HPDE6-E6E7 (cell line): ENCODE measurements at regions not wholly inside any gene's neighbourhood (a gene's known extent, or its start where the extent isn't known, plus 50 kb on each side); places are given as distances from the start of the nearest gene placed in this dataset.
"Not testable (repeated sequence)": the region's sequence is repeated elsewhere in the genome, so short reads cannot be mapped to it uniquely, and the experiment has no call there.

ENCODE experiments used
- DNase-seq: peaks from one replicate; pipeline ENCODE4 v3.0.0; 2011; ENCODE audit warnings: missing footprints; ENCODE audit errors: extremely low spot score

DNA sequence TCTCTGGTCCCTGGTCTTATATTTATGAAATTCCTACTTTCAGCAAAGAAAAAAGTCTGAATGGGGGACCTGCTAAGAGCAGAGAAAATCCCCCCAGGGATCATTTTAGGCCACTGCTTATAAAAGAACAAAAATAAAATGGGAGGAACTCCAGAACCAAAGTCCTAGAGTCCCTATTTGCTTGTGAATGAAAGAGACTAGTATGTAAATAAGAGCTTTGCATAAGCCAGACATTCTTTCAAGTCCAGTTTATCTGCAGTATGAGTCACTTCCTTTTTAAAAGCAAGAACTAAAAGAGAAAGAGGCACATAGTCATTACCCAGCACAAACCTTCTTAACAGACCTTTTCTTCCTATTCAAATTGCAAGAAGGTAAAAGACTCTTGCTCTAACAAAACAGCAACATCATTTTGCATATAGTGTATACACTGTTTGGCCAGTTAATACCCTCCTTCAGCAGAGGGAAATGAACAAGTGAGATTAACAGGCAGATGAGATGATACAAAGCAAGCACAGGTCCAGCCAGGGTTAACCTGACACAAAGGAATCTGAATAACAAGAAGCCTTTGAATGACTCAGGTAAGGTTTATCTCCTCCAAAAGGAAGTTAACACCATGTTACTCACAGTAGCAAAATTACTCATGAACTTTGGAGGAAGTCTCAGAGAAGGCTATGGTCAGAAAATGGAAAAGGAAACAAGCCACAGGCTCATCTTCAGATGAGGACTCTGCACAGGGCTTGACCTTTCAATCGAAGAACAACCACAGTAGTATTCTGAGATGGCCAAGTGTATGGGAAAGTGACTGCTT is 87.3 kb downstream of the PHLDA1 start:
- DNase-seq, result peak; percentile 64

- DNase-seq, result no peak
These were observed 87.9 kb downstream of the PHLDA1 start for GRCh38 chr12:75943730-75944096.

DNA sequence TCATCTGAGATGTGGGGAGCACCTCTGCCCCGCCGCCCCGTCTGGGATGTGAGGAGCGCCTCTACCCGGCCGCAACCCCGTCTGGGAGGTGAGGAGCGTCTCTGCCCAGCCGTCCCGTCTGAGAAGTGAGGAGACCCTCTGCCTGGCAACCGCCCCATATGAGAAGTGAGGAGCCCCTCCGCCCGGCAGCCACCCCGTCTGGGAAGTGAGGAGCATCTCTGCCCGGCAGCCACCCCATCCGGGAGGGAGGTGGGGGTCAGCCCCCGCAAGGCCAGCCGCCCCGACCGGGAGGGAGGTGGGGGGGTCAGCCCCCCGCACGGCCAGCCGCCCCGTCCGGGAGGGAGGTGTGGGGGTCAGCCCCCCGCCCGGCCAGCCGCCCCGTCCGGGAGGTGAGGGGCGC is 89.9 kb downstream of the PHLDA1 start:
- DNase-seq, result not testable (repeated sequence)

GRCh38 chr12:75939016-75939642 is 92.4 kb downstream of the PHLDA1 start:
- DNase-seq, result no peak

GRCh38 chr12:75938189-75938588 is 93.4 kb downstream of the PHLDA1 start:
- DNase-seq, result no peak

DNA sequence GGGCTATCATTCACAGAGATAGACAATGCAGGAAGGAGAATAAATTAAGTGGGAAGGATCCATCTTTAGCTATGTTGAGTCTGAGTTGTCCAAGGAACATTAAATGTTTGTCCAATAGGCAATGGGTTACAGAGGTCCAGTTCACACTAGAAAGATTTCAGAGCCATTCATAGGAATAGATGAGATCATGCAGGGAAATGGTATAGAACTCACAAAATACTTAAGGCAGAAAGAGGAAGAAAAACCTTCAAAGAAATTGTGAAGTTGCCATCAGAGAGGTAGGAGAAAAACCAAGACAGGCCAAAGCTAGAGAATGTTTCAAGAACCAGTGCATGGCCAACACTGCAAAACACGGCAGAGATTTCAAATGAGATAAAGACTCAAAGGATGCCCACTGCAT is 94.1 kb downstream of the PHLDA1 start:
- no peak for DNase-seq

DNA sequence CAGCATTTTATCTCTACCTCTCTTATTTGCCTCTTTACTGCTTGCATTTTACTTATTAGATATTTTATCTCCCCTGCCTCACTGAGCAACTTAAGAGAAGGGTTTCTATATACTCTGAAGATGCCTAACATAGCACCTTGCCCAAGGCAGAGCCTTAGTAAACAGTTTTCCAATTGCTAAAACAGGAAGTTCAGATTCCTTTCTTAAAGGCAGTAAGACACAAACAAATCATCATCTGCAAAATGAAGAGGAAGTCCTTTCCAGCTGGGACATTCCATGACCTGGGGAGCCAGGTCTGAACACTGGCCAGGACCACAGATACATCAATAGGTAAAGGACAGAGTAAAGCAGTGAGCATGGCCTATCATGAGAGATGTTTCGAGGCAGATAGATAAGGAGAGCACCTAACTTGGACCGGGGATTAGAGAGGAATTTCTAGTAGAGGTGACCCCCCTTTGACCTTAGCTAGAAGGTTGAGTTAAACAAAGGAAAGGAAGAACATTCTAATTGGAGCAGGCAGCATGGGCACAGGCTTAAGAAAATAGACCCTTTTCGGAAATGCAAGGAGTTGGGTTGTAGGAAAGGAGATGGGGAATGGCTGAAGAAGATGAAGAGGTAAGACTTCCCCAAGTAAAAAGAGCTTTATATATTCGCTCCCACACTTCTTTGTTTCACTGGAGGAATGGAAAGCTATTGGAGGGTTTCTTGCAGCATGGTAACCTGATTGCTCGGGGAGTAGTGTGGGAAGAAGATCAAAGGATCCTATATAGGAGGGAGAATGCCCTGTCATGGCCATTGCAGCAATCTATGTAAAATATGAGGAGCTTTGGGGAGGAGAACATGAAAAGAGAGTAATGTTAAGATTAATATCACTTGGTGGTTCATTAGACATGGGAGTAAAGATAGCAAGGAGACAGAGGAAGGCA is 94.8 kb downstream of the PHLDA1 start:
- no peak for DNase-seq

GRCh38 chr12:75935539-75936242 is 95.9 kb downstream of the PHLDA1 start:
- no peak for DNase-seq

DNA sequence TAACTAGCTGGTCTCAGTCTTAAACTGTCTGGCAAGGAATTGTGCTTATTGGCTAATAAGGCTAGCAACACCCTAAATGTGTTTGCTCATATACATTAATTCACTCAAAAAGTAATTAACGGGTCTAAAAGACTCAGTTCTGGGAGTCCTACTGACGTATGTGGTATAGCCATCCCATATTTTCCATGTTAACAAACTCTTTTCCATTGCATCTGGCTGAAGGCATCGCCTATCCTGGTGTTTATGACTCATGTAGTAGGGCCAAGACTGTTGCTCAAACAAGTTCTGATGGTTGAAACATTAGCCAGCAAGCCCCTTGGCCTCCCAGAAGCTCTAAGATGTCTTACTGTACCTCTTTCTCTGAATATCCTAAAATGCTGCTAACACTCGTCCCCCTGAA is 98.5 kb downstream of the PHLDA1 start:
- peak; percentile 51 for DNase-seq

DNA sequence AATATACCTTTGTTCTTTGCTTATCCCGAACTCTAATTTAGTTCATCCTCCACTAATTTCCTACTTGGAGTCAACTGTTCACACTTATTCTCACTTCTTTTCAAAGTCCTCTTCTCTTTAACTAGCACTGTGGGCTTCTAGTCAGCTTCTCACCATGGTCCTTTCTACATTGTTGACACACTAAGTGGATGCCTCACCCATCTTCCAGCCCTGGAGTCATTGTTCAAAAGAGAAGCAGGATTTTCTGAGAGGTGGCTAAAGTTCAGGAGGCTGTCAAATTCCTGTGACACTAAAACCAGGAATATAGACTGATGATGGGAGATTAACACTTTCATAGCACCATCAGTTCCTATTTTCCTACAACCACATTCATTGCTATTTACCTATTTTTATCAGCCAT is 99.3 kb downstream of the PHLDA1 start:
- no peak for DNase-seq

DNA sequence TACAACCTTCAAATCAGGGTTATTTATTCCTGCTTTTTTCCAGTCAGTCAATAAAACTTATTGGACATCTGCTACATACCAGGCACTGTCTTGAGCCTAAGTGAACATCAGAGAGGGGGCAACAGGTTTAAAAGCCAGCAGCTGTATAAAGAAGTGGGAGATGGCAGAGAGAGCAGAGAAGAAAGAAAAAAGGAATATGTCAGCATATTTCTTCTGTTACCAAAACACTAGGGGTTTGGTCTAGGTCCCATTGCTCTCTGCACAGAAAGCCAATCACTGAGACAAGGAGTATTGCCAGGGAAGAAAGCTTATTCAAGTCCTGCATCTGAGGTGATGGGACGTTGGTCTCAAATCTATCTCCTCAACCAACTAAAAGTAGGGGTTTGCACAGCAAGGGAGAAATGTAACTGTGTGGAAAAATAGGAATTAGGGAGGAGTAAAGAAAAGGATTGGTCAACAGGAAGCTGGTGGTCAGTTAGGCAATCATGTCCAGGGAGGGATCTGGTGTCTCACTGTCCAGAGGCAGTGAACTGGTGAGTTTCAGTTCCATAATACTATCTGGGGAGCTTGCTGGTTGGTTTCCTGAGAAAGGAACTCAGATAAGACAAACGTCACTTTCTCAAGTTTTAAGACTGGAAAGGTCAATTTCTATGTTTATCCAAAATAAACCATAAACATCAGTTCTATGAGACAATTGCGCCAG is 107.5 kb downstream of the PHLDA1 start:
- no peak for DNase-seq

GRCh38 chr12:75922944-75923642 is 108.5 kb downstream of the PHLDA1 start:
- DNase-seq, result no peak

DNA sequence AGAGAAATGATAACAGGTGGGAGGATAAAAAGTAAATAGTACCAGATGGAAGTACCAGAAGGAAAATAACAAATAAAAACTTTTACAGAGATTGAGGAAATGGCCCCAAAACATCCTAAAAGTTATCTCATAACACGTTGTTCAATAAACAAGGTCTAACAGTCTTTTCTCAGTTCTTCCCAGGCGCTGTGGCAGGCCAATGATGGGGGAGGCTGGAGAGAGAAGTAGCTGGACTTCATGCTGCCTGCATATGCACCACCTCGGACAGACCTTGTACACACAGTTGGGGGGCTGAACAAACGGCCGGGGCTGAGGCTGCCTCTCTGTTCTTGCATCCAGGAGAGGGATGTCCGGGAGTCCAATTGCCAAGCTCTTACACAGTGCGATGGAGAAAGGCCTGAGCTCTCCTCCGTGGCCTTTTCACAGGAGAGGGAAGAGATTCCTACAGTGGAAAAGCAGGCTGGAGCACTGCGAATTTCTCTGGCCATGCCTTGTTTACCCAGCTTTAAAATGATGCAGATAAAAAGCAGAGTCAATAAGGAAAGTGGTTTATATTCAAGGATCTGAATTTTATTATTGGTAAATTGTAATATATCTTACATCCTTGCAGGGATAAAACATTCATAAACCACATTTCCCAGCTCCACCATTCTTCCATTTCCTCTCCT is 109.8 kb downstream of the PHLDA1 start:
- no peak for DNase-seq

GRCh38 chr12:75917715-75918114 is 113.9 kb downstream of the PHLDA1 start:
- DNase-seq, result no peak

- no peak for DNase-seq
These were observed 114.5 kb downstream of the PHLDA1 start for GRCh38 chr12:75917083-75917482.

DNA sequence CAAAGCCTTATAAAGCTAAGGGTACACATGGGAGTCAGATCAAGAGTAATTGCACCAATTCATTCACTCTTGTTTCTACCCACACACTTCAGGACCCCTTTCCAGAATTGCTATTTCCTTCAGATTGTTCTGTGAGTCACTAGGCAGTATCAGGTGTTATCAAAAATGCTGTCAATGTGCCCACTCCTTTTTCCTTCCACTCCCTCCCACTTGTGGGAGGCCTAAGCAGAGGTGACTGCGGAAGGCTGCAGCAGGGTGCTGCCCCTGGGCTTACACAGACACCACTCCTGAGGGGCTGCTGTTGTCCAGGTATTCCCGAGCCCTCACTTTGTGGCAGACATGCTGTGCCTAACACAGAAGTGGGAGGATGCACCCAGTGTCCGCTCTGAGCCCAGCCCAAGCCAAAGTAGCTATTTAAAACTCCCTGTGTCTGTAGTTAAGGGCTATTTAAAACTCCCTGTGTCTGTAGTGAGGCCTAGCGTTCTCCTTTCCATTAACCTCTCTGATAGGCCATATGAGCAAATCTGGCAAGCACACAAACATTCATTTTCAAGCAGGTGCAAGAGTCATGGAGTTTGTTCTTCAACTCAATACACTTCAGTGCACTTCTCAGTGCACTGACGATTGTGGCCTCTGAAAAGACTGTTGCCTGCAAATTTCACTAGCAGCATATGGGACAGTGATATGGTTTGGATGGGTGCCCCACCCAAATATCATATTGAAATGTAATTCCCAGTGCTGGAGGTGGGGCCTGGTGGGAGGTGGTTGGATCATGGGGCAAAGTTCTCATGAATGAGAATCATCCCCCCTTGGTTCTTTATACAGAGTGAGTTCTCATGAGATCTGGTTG is 117.8 kb downstream of the PHLDA1 start:
- no peak for DNase-seq

DNA sequence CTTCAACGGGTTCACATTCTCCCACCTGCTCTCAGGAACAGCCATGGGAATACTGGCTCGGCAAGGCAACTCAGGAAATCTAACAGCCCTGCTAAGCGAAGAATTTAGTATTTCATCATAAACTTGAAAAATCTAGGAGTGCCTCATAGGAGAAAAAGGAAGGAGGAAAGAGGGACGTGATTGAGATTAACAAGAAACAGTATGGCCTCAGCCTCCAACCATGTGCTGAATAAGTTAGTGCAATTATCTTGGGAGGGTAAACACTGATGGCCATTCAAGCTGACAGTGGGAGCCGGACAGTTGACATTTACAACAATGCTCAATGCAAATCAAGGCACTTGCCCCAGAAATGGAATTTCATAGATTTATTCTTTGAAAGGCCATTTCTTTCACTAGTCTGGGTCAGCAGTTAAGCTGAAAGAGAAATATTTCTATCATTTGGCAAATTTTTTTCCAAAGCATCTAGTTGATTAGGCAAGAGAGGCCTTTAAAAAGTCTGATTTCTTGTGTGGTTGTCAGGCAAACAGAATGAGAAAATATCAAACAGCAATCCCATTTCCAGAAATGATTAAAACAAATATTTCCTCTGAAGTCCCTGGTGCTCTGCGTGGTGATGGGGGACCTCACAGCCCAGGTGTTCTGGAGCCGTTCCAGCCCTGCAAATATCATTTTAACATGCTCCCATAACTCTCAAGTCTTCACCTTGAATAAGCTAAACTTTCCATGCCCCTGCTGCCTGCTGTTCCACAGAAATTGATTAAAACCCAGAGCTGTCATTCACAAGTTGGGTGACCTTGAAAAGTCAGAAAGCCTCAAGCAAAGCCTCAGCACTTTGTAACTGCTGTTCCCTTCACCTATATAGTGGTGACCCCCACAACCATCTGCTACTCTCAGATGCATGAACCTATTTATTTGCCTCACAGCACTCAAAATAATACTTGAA is 121.6 kb downstream of the PHLDA1 start:
- no peak for DNase-seq
